Nephron progenitor cell (in vitro differentiated cells): ENCODE measurements at regions not wholly inside any gene's neighbourhood (a gene's known extent, or its start where the extent isn't known, plus 50 kb on each side); places are given as distances from the start of the nearest gene placed in this dataset.

Experiments
- DNase-seq: peaks from one replicate; pipeline ENCODE4 v3.0.0; 2021
- H3K27ac Mint-ChIP-seq: 2 replicates; pipeline ENCODE4 v1.8.0; 2021; ENCODE audit warnings: mild to moderate bottlenecking, moderate library complexity, mixed read lengths
- H3K27me3 Mint-ChIP-seq: 2 replicates; pipeline ENCODE4 v1.8.0; 2021; ENCODE audit warnings: mild to moderate bottlenecking, low read depth, mixed read lengths; ENCODE audit not compliant: poor library complexity
- H3K36me3 Mint-ChIP-seq: 2 replicates; pipeline ENCODE4 v1.8.0; 2021; ENCODE audit warnings: low read depth, mixed read lengths
- H3K4me1 Mint-ChIP-seq: 2 replicates; pipeline ENCODE4 v1.8.0; 2021; ENCODE audit warnings: mixed read lengths
- H3K4me3 Mint-ChIP-seq: 2 replicates; pipeline ENCODE4 v1.8.0; 2021; ENCODE audit warnings: mild to moderate bottlenecking, moderate library complexity, mixed read lengths
- H3K9me3 Mint-ChIP-seq: 2 replicates; pipeline ENCODE4 v1.8.0; 2021; ENCODE audit warnings: mild to moderate bottlenecking, moderate library complexity, mixed read lengths
- TF ChIP-seq, protein P1 (sequence below): fragments of 200-600 bp; sonication (generic); IDR thresholded peaks from 2 replicates; pipeline ENCODE4 v1.5.0; 2021; ENCODE audit warnings: antibody characterized with exemption

DNA sequence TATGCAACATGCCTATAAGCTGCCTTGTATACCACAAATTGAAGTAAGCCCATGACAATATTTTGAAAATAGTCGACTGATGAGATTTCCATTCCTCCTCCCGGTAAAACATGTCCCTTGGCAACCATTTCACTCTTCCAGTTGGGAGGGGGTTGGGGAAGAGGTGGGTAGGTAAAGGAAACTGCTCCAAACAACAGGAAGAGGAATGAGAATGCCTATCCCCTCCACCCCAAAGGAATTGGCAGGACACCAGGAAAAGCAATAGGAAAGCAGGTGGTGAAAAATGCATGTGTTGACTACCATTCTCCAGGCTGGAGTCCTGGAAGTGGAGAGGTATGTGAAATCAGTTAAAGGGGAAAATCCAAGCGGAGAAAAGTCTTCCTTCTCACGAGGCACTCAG is 455.9 kb upstream of the PSMD7 start:
- Mint-ChIP-seq H3K27me3 (peaks cover 11% of the 10 kb centered on the region), H3K4me3 (no peak overlapping the region), H3K4me1 (peaks cover 9% of the 10 kb centered on the region), H3K9me3 (peaks cover 6% of the 10 kb centered on the region), H3K27ac (no peak overlapping the region), H3K36me3 (peaks cover 6% of the 10 kb centered on the region)
- DNase-seq, result no peak
- TF ChIP-seq, protein P1, sequence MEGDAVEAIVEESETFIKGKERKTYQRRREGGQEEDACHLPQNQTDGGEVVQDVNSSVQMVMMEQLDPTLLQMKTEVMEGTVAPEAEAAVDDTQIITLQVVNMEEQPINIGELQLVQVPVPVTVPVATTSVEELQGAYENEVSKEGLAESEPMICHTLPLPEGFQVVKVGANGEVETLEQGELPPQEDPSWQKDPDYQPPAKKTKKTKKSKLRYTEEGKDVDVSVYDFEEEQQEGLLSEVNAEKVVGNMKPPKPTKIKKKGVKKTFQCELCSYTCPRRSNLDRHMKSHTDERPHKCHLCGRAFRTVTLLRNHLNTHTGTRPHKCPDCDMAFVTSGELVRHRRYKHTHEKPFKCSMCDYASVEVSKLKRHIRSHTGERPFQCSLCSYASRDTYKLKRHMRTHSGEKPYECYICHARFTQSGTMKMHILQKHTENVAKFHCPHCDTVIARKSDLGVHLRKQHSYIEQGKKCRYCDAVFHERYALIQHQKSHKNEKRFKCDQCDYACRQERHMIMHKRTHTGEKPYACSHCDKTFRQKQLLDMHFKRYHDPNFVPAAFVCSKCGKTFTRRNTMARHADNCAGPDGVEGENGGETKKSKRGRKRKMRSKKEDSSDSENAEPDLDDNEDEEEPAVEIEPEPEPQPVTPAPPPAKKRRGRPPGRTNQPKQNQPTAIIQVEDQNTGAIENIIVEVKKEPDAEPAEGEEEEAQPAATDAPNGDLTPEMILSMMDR, result no peak

- peaks cover 14% of the 10 kb centered on the region for H3K36me3 Mint-ChIP-seq
- H3K9me3 Mint-ChIP-seq, result peaks cover 16% of the 10 kb centered on the region
- peaks cover 13% of the 10 kb centered on the region for H3K4me1 Mint-ChIP-seq
- H3K27me3 Mint-ChIP-seq, result no peaks in the 10 kb centered on the region
- no peak overlapping the region for H3K4me3 Mint-ChIP-seq
- no peak overlapping the region for H3K27ac Mint-ChIP-seq
- no peak for DNase-seq
- TF ChIP-seq, protein P1, result no peak
Observed at GRCh38 chr16:73831220-73831619, 465.4 kb upstream of the PSMD7 start.

DNA sequence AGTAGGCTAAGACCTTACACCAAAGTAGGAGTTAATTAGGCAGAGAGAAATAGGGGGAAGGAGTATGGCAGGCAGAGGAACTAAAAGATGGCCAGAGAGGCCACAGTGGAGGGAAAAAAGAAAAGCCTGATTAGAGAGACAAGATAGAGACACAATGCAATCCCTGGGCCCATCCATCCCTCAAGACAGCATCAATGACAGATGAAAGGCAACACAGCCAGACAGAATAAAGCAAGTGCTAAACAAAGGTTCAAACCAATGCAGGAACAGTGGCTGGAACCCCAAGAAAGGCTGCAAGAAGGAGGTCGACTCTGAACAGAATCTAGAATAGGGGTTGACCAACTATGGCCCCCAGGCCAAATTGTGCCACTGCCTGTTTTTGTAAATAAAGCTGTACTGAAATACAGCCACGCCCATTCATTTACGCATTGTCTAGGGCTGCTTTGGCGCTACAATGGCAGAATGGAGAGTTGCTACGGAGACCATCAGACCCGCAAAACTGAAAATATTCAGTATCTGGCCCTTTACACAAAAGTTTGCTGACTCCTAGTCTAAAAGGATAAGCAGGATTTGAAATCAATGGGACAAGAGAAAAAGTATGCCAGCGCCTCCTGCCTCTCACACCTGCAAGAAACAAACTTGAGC is 473.3 kb upstream of the PSMD7 start:
- no peak overlapping the region for H3K27ac Mint-ChIP-seq
- no peaks in the 10 kb centered on the region for H3K36me3 Mint-ChIP-seq
- H3K4me1 Mint-ChIP-seq, result no peaks in the 10 kb centered on the region
- no peak overlapping the region for H3K4me3 Mint-ChIP-seq
- H3K9me3 Mint-ChIP-seq, result peaks cover 6% of the 10 kb centered on the region
- DNase-seq, result no peak
- H3K27me3 Mint-ChIP-seq, result peaks cover 7% of the 10 kb centered on the region
- TF ChIP-seq, protein P1, result no peak

DNA sequence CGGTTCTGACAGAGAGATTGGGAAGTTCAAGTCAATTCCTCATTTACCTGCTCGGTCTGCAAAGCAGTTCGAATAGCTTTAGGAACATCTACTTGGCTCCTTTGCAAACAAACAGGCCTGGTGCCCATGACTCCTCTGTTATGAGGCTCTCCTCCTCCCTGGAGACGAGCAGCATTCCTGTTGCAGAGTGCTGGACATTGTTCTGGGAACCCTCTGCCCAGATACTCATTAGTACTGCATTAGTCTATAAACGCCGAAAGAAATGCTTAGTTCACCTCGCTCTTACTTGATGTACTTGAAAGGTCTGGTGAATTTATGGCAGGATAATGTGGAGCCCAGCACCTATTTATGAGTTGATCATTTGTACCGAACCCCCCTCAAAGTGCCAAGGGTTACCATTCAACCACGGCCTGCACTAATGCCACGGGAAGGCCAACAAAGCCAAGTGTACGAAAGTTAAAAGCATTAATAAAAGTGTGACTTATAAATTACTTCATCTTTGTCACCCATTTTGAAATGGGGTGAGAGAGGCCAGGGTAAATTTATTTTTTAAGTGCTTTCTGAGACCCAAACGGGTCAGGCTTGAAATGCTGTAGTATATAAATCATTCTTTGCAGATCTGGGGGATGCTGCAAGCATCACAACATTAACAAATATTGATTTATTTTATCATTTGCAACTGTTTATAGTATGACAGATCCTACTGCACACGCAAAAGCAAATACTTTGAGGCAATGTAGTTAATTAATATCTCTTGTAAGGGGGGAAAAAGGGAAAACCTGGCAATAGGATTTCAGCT is 478.9 kb upstream of the PSMD7 start:
- no peak for DNase-seq
- Mint-ChIP-seq H3K4me3 (no peak overlapping the region), H3K9me3 (peaks cover 6% of the 10 kb centered on the region), H3K27ac (no peak overlapping the region), H3K4me1 (peaks cover 12% of the 10 kb centered on the region), H3K36me3 (no peaks in the 10 kb centered on the region), H3K27me3 (peaks cover 2% of the 10 kb centered on the region)
- TF ChIP-seq, protein P1, result no peak

- H3K27ac Mint-ChIP-seq, result no peak overlapping the region
- no peaks in the 10 kb centered on the region for H3K36me3 Mint-ChIP-seq
- no peak for DNase-seq
- peaks cover 12% of the 10 kb centered on the region for H3K4me1 Mint-ChIP-seq
- peaks cover 10% of the 10 kb centered on the region for H3K27me3 Mint-ChIP-seq
- TF ChIP-seq, protein P1, result no peak
- H3K4me3 Mint-ChIP-seq, result no peak overlapping the region
- no peaks in the 10 kb centered on the region for H3K9me3 Mint-ChIP-seq
Observed at GRCh38 chr16:73813527-73813926, 483.1 kb upstream of the PSMD7 start.
